ENCODE measurements at regions not wholly inside any gene's neighbourhood (a gene's known extent, or its start where the extent isn't known, plus 50 kb on each side); places are given as distances from the start of the nearest gene placed in this dataset.
"Not testable (repeated sequence)": the region's sequence is repeated elsewhere in the genome, so short reads cannot be mapped to it uniquely, and the experiment has no call there.

- no peak for DNase-seq (ENCODE audit: low read depth)
Measured at GRCh38 chr6:74018825-74019224, 322.8 kb downstream of the CD109 start.

GRCh38 chr6:74015427-74015826 lies 319.4 kb downstream of the CD109 start:
- DNase-seq (ENCODE audit: low read depth) = no peak

GRCh38 chr6:74000666-74001490 lies 304.9 kb downstream of the CD109 start:
- no peak for DNase-seq (ENCODE audit: low read depth)

GRCh38 chr6:73990609-73991238 lies 294.7 kb downstream of the CD109 start:
- DNase-seq (ENCODE audit: low read depth) = not testable (repeated sequence)

- DNase-seq (ENCODE audit: low read depth) = no peak
Measured at GRCh38 chr6:73989428-73989827, 293.4 kb downstream of the CD109 start.

GRCh38 chr6:73985891-73986290 lies 289.9 kb downstream of the CD109 start:
- DNase-seq (ENCODE audit: low read depth) = peak; percentile 47

GRCh38 chr6:73984571-73985210 lies 288.7 kb downstream of the CD109 start:
- no peak for DNase-seq (ENCODE audit: low read depth)

GRCh38 chr6:73983367-73983766 lies 287.4 kb downstream of the CD109 start:
- peak; percentile 62 for DNase-seq (ENCODE audit: low read depth)

GRCh38 chr6:73980096-73980495 lies 284.1 kb downstream of the CD109 start:
- no peak for DNase-seq (ENCODE audit: low read depth)

GRCh38 chr6:73978330-73978729 lies 282.3 kb downstream of the CD109 start:
- DNase-seq (ENCODE audit: low read depth) = no peak

- not testable (repeated sequence) for DNase-seq (ENCODE audit: low read depth)
Measured at GRCh38 chr6:73972518-73972917, 276.5 kb downstream of the CD109 start.

- peak; percentile 35 for DNase-seq (ENCODE audit: low read depth)
Measured at GRCh38 chr6:73969971-73970970, 274.3 kb downstream of the CD109 start.

- DNase-seq (ENCODE audit: low read depth) = no peak
Measured at GRCh38 chr6:73968221-73968757, 272.3 kb downstream of the CD109 start.

- no peak for DNase-seq (ENCODE audit: low read depth)
Measured at GRCh38 chr6:73965539-73966029, 269.6 kb downstream of the CD109 start.

GRCh38 chr6:73964241-73964854 lies 268.3 kb downstream of the CD109 start:
- DNase-seq (ENCODE audit: low read depth) = no peak

- no peak for DNase-seq (ENCODE audit: low read depth)
Measured at GRCh38 chr6:73962884-73963283, 266.9 kb downstream of the CD109 start.

- no peak for DNase-seq (ENCODE audit: low read depth)
Measured at GRCh38 chr6:73956305-73956704, 260.3 kb downstream of the CD109 start.

GRCh38 chr6:73955800-73956199 lies 259.8 kb downstream of the CD109 start:
- DNase-seq (ENCODE audit: low read depth) = no peak

GRCh38 chr6:73954881-73955280 lies 258.9 kb downstream of the CD109 start:
- DNase-seq (ENCODE audit: low read depth) = no peak

- no peak for DNase-seq (ENCODE audit: low read depth)
Measured at GRCh38 chr6:73951183-73951582, 255.2 kb downstream of the CD109 start.

Measured in HS-5 (cell line).